NB4 (cell line): ENCODE measurements at regions not wholly inside any gene's neighbourhood (a gene's known extent, or its start where the extent isn't known, plus 50 kb on each side); places are given as distances from the start of the nearest gene placed in this dataset.

Experiments used
- CTCF ChIP-seq: IDR thresholded peaks from one replicate; pipeline ENCODE4 v1.5.1; 2012; ENCODE audit warnings: low read depth, low read length
- MAX ChIP-seq: IDR thresholded peaks from 2 replicates; pipeline ENCODE4 v1.6.1; 2011; ENCODE audit warnings: low read depth, low read length

- TF ChIP-seq MAX: no peak
- TF ChIP-seq CTCF: no peak
These were observed 212.2 kb upstream of the GPRIN3 start for GRCh38 chr4:89519771-89520320.
